Peyer's patch (tissue), 4 donors: ENCODE measurements at regions not wholly inside any gene's neighbourhood (a gene's known extent, or its start where the extent isn't known, plus 50 kb on each side); places are given as distances from the start of the nearest gene placed in this dataset.

Experiments
- CTCF ChIP-seq, 6 experiments: fragments of 450-650 bp in 4 of 6; fragments of 200-600 bp in 2 of 6; sonication (generic) in 1 of 6; IDR thresholded peaks; one replicate each; pipeline ENCODE4 v1.5.1; 2017 to 2019; ENCODE audit warnings: antibody characterized with exemption in 6 of 6, mild to moderate bottlenecking in 3 of 6, moderate library complexity in 1 of 6
- POLR2A ChIP-seq, 2 donors: fragments of 450-650 bp; IDR thresholded peaks; one replicate each; pipeline ENCODE4 v1.5.1; 2017; ENCODE audit warnings: antibody characterized with exemption in 2 of 2, mild to moderate bottlenecking in 2 of 2, moderate library complexity in 2 of 2

- TF ChIP-seq CTCF (IDR thresholded peaks at IDR 0.05) (no peak), POLR2A (IDR thresholded peaks at IDR 0.05) (no peak)
Observed at GRCh38 chr2:238742066-238742465, 105.8 kb upstream of the TWIST2 start.
